H1 (cell line): ENCODE measurements at regions not wholly inside any gene's neighbourhood (a gene's known extent, or its start where the extent isn't known, plus 50 kb on each side); places are given as distances from the start of the nearest gene placed in this dataset.
A peak's percentile ranks its signal among the peaks of the same experiment; 100 is the strongest.

Experiments used
- CTCF ChIA-PET: fragments of 300-600 bp; sonication (Branson Sonifier 250); formaldehyde crosslinking; loops from one replicate; lab custom pipeline; 2021; ENCODE audit not compliant: partially characterized antibody; lab: Charles Lee
- POLR2A ChIA-PET: fragments of 300-600 bp; sonication (Branson Sonifier 250); formaldehyde crosslinking; loops from one replicate; lab custom pipeline; 2021; ENCODE audit warnings: inconsistent platforms; ENCODE audit not compliant: partially characterized antibody; lab: Charles Lee
- DNase-seq, 2 experiments: peaks; one replicate each; pipeline versions ENCODE4 v3.0.0 to v3.0.0-alpha.2; 2010 to 2022; ENCODE audit warnings: low spot score in 2 of 2, low read depth in 1 of 2, mixed read lengths in 1 of 2
- FAIRE-seq: peaks from 2 replicates; lab custom pipeline; 2011; peaks lifted over from hg19 to GRCh38; lab: Jason Lieb, UNC
- H2AFZ ChIP-seq: 2 replicates; pipeline ENCODE4 v1.8.1; 2012; ENCODE audit warnings: low read length, inconsistent platforms
- H2AK5ac ChIP-seq: 2 replicates; pipeline ENCODE4 v1.6.1; 2013; ENCODE audit warnings: low read depth, low read length
- H2BK120ac ChIP-seq: replicated peaks from 2 replicates; pipeline ENCODE3; 2013; ENCODE audit warnings: low read depth, low read length, inconsistent platforms
- H2BK12ac ChIP-seq: 2 replicates; pipeline ENCODE4 v1.6.1; 2013; ENCODE audit warnings: low read depth, low read length
- H2BK15ac ChIP-seq: 2 replicates; pipeline ENCODE4 v1.6.1; 2013; ENCODE audit warnings: low read length
- H2BK20ac ChIP-seq: 2 replicates; pipeline ENCODE4 v1.6.1; 2013; ENCODE audit warnings: low read length
- H2BK5ac ChIP-seq: 2 replicates; pipeline ENCODE4 v1.6.1; 2013; ENCODE audit warnings: low read depth, low read length
- H3K14ac ChIP-seq: 2 replicates; pipeline ENCODE4 v1.6.1; 2013; ENCODE audit warnings: inconsistent platforms; ENCODE audit not compliant: insufficient read length
- H3K18ac ChIP-seq: 2 replicates; pipeline ENCODE4 v1.6.1; 2013; ENCODE audit warnings: low read length; ENCODE audit errors: extremely low read depth
- H3K23ac ChIP-seq: 2 replicates; pipeline ENCODE4 v1.6.1; 2013; ENCODE audit warnings: inconsistent platforms; ENCODE audit not compliant: insufficient read length
- H3K23me2 ChIP-seq: 2 replicates; pipeline ENCODE4 v1.6.1; 2013; ENCODE audit warnings: low read depth, low read length
- H3K27ac ChIP-seq: 2 replicates; pipeline ENCODE4 v1.6.1; 2011; ENCODE audit warnings: low read depth, low read length, inconsistent platforms
- H3K27me3 ChIP-seq, 4 experiments: replicated peaks in 1 of 4; 1 replicate in 1 of 4; 2 replicates in 3 of 4; pipeline versions ENCODE4 v1.6.1 to v1.8.1; 2011 to 2013; ENCODE audit warnings: low read length in 3 of 4, mild to moderate bottlenecking in 3 of 4, inconsistent platforms in 2 of 4, mixed read lengths in 2 of 4, moderate library complexity in 1 of 4; ENCODE audit not compliant: control insufficient read depth in 3 of 4, insufficient read depth in 3 of 4; ENCODE audit errors: extremely low read depth in 1 of 4
- H3K36me3 ChIP-seq, 4 experiments: 2 replicates each; pipeline versions ENCODE4 v1.6.1 to v1.8.1; 2011 to 2013; ENCODE audit warnings: mild to moderate bottlenecking in 4 of 4, low read length in 3 of 4, moderate library complexity in 2 of 4, control low read depth in 1 of 4, inconsistent platforms in 1 of 4; ENCODE audit not compliant: insufficient read depth in 4 of 4, control insufficient read depth in 2 of 4
- H3K4ac ChIP-seq: replicated peaks from 2 replicates; pipeline ENCODE3; 2013; ENCODE audit warnings: low read length, low read depth, mixed read lengths, inconsistent platforms; ENCODE audit not compliant: insufficient read length
- H3K4me1 ChIP-seq, 4 experiments: replicated peaks in 1 of 4; 1 replicate in 1 of 4; 2 replicates in 3 of 4; pipeline versions ENCODE4 v1.6.1 to v1.8.1; 2011 to 2013; ENCODE audit warnings: low read length in 3 of 4, inconsistent platforms in 2 of 4, mixed read lengths in 1 of 4; ENCODE audit not compliant: insufficient read depth in 4 of 4, control insufficient read depth in 3 of 4
- H3K4me2 ChIP-seq, 2 experiments: 2 replicates each; pipeline versions ENCODE4 v1.6.1 to v1.8.1; 2011 to 2013; ENCODE audit warnings: low read depth in 2 of 2, low read length in 2 of 2, control low read depth in 1 of 2, inconsistent platforms in 1 of 2, mild to moderate bottlenecking in 1 of 2; ENCODE audit not compliant: insufficient read depth in 1 of 2
- H3K4me3 ChIP-seq, 4 experiments: fragments of 200-600, 300-600 bp in 1 of 4; sonication (generic), shearing (Covaris generic), sonication (Bioruptor Twin) in 1 of 4; 2 replicates each; pipeline versions ENCODE4 v1.5.1 to v1.8.1; 2011 to 2016; ENCODE audit warnings: low read length in 4 of 4, low read depth in 3 of 4, control low read depth in 2 of 4, inconsistent platforms in 2 of 4, mild to moderate bottlenecking in 2 of 4, mixed read lengths in 1 of 4, moderate library complexity in 1 of 4; ENCODE audit not compliant: insufficient read depth in 2 of 4; ENCODE audit errors: extremely low read depth in 1 of 4
- H3K56ac ChIP-seq: replicated peaks from 2 replicates; pipeline ENCODE3; 2013; ENCODE audit warnings: low read depth, mild to moderate bottlenecking, mixed read lengths, low read length, inconsistent platforms; ENCODE audit not compliant: insufficient read length
- H3K79me1 ChIP-seq: 2 replicates; pipeline ENCODE4 v1.6.1; 2013; ENCODE audit warnings: low read depth, low read length, control low read depth
- H3K79me2 ChIP-seq, 2 experiments: 2 replicates each; pipeline versions ENCODE4 v1.6.1 to v1.8.1; 2012 to 2013; ENCODE audit warnings: low read length in 2 of 2, mild to moderate bottlenecking in 2 of 2, inconsistent platforms in 1 of 2; ENCODE audit not compliant: insufficient read depth in 2 of 2, control insufficient read depth in 1 of 2
- H3K9ac ChIP-seq, 4 experiments: replicated peaks in 1 of 4; 1 replicate in 1 of 4; 2 replicates in 3 of 4; pipeline versions ENCODE4 v1.6.1 to v1.8.1; 2011 to 2013; ENCODE audit warnings: low read depth in 3 of 4, low read length in 3 of 4, control low read depth in 2 of 4, mild to moderate bottlenecking in 2 of 4, moderate library complexity in 2 of 4, inconsistent platforms in 1 of 4; ENCODE audit errors: extremely low read depth in 1 of 4
- H3K9me3 ChIP-seq, 2 experiments: 2 replicates each; pipeline versions ENCODE4 v1.6.1 to v1.8.1; 2012 to 2013; ENCODE audit warnings: mild to moderate bottlenecking in 2 of 2, moderate library complexity in 2 of 2, control low read depth in 1 of 2, inconsistent platforms in 1 of 2, low read depth in 1 of 2, low read length in 1 of 2, mixed read lengths in 1 of 2; ENCODE audit not compliant: insufficient read depth in 2 of 2
- H4K20me1 ChIP-seq, 2 experiments: replicated peaks in 1 of 2; 2 replicates each; pipeline versions ENCODE3 to v1.8.1; 2011 to 2013; ENCODE audit warnings: inconsistent platforms in 2 of 2, low read length in 2 of 2, mild to moderate bottlenecking in 1 of 2; ENCODE audit not compliant: insufficient read depth in 2 of 2, control insufficient read depth in 1 of 2
- H4K5ac ChIP-seq: 2 replicates; pipeline ENCODE4 v1.6.1; 2013; ENCODE audit warnings: low read length, low read depth, mixed read lengths, inconsistent platforms; ENCODE audit not compliant: insufficient read length
- H4K8ac ChIP-seq: 2 replicates; pipeline ENCODE4 v1.8.0; 2013; ENCODE audit warnings: mild to moderate bottlenecking, moderate library complexity, low read length, inconsistent platforms; ENCODE audit not compliant: insufficient read depth; ENCODE audit errors: extremely low read depth
- H4K91ac ChIP-seq: replicated peaks from 2 replicates; pipeline ENCODE3; 2013; ENCODE audit warnings: low read length, mixed read lengths, inconsistent platforms; ENCODE audit not compliant: insufficient read length
- BRCA1 ChIP-seq: IDR thresholded peaks from 2 replicates; pipeline ENCODE4 v1.6.1; 2012; ENCODE audit warnings: low read depth, low read length, improper control_type of control experiment
- CEBPB ChIP-seq: IDR thresholded peaks from 2 replicates; pipeline ENCODE4 v1.6.1; 2012; ENCODE audit warnings: low read depth, low read length
- JUN ChIP-seq: IDR thresholded peaks from 2 replicates; pipeline ENCODE4 v1.6.1; 2011; ENCODE audit warnings: low read depth, mild to moderate bottlenecking, improper control_type of control experiment, low read length
- POLR2A ChIP-seq, 2 experiments: IDR thresholded peaks; 1 replicate in 1 of 2; 2 replicates in 1 of 2; pipeline ENCODE4 v1.6.1; 2011; ENCODE audit warnings: low read depth in 2 of 2, low read length in 2 of 2, mild to moderate bottlenecking in 2 of 2; ENCODE audit errors: control extremely low read depth in 1 of 2
- POLR2AphosphoS5 ChIP-seq: IDR thresholded peaks from 2 replicates; pipeline ENCODE4 v1.6.1; 2011; ENCODE audit warnings: low read depth, low read length
- RAD21 ChIP-seq, 2 experiments: IDR thresholded peaks in 1 of 2; conservative IDR thresholded peaks in 1 of 2; 2 replicates each; pipeline ENCODE4 v1.6.1; 2011; ENCODE audit warnings: low read depth in 2 of 2, low read length in 2 of 2, improper control_type of control experiment in 1 of 2, inconsistent platforms in 1 of 2, mild to moderate bottlenecking in 1 of 2, moderate library complexity in 1 of 2
- RXRA ChIP-seq: IDR thresholded peaks from 2 replicates; pipeline ENCODE4 v1.6.1; 2011; ENCODE audit warnings: low read depth, mild to moderate bottlenecking, low read length, moderate library complexity; ENCODE audit not compliant: insufficient read depth
- SP2 ChIP-seq: IDR thresholded peaks from 2 replicates; pipeline ENCODE4 v1.6.1; 2012; ENCODE audit warnings: mild to moderate bottlenecking, low read length, inconsistent platforms
- TAF1 ChIP-seq: IDR thresholded peaks from 2 replicates; pipeline ENCODE4 v1.6.1; 2011; ENCODE audit warnings: mild to moderate bottlenecking, low read depth, low read length
- YY1 ChIP-seq: IDR thresholded peaks from 2 replicates; pipeline ENCODE4 v1.6.1; 2011; ENCODE audit warnings: low read depth, mild to moderate bottlenecking, low read length
- ZNF274 ChIP-seq: IDR thresholded peaks from 2 replicates; pipeline ENCODE4 v1.7.0; 2012; ENCODE audit warnings: low read length, borderline replicate concordance; ENCODE audit errors: extremely low read depth
- WGBS, 2 experiments: shearing (Covaris generic) in 1 of 2; methylation state at CpG; one replicate each; pipeline versions ENCODE4 v1.1.6 to v1.1.7; 2013 to 2015; ENCODE audit warnings: low lambda C conversion rate in 2 of 2, mixed read lengths in 2 of 2, inconsistent platforms in 1 of 2, low coverage in 1 of 2, missing lambda C conversion rate in 1 of 2; ENCODE audit not compliant: insufficient replicate concordance in 2 of 2, insufficient coverage in 1 of 2, insufficient read length in 1 of 2; ENCODE audit errors: extremely low coverage in 1 of 2, missing lambda C conversion rate in 1 of 2; 5-methylcytosine and 5-hydroxymethylcytosine counted together
- TF ChIP-seq, protein P1 (sequence below), 3 experiments: IDR thresholded peaks; 1 replicate in 2 of 3; 2 replicates in 1 of 3; pipeline versions ENCODE4 v1.5.1 to v1.6.1; 2011; ENCODE audit warnings: low read length in 3 of 3, mild to moderate bottlenecking in 3 of 3, inconsistent platforms in 2 of 3, low read depth in 1 of 3, moderate library complexity in 1 of 3; ENCODE audit not compliant: insufficient read depth in 1 of 3; ENCODE audit errors: control extremely low read depth in 1 of 3

DNA sequence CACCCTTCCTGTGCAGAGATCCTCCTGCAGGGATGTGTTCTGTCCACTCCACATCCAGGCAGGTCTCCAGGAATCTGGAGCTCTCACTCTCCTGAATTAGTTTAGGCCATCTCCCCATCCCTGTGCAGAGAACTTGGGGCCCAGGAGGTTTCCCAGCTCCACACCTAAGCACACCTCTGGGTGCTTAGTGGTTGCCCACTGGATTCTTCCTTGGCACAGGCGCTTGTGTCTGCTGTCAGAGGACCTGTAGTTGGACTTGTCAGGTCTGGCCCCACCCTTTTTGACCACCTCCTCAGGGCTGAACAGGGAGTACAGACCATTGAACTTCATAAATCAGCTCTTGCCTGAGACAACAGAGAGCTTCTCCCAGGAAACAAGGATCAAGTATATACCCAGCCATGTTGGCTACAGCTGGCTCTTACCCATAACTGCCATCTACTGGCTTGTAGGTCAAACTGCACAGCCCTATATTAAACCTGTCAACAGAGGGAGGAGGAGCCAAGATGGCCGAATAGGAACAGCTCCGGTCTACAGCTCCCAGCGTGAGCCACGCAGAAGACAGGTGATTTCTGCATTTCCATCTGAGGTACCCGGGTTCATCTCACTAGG lies 275.5 kb downstream of the PPARGC1A start:
- Histone ChIP-seq H3K27ac (no peak overlapping the region), H4K91ac (no peak overlapping the region), H3K4me2 (no peak overlapping the region), H3K4me1 (no peaks in the 10 kb centered on the region), H3K23me2 (no peaks in the 10 kb centered on the region), H3K4me3 (no peak overlapping the region), H3K27me3 (no peaks in the 10 kb centered on the region), H3K14ac (no peak overlapping the region), H2AFZ (peak overlapping the region; percentile 99), H3K36me3 (no peaks in the 10 kb centered on the region), H3K4ac (no peak overlapping the region), H2BK20ac (no peak overlapping the region), H3K56ac (no peak overlapping the region), H4K5ac (no peak overlapping the region), H2AK5ac (no peak overlapping the region), H4K20me1 (no peaks in the 10 kb centered on the region), H2BK120ac (no peak overlapping the region), H3K79me2 (no peaks in the 10 kb centered on the region), H3K23ac (no peak overlapping the region), H2BK5ac (no peak overlapping the region), H3K18ac (no peak overlapping the region), H3K79me1 (no peaks in the 10 kb centered on the region), H4K8ac (no peak overlapping the region), H3K9ac (no peak overlapping the region), H2BK12ac (peak overlapping the region; percentile 50; the same call in 1 of the 2 replicates), H2BK15ac (no peak overlapping the region), H3K9me3 (no peaks in the 10 kb centered on the region)
- FAIRE-seq: peak; percentile 32
- DNase-seq: peak; percentile 5 to 45
- 92% methylated on average over 2 of the region's 6 CpGs; no CpG with 5 or more reads in 1 of the 2 experiments for WGBS, 2 experiments
- ChIA-PET POLR2A (no interaction called here), CTCF (interaction anchor here (0.6 to 1.9 kb wide), 23 partner anchors 9 to 625 kb away, joined by 3 to 17 read pairs (median 3); no protein-coding TSS in a partner anchor)
- TF ChIP-seq BRCA1 (no peak), ZNF274 (no peak), RXRA (no peak), JUN (no peak), CEBPB (no peak), TAF1 (no peak), SP2 (no peak), RAD21 (IDR thresholded peaks at IDR 0.05 in 1 of 2, conservative IDR thresholded peaks at IDR 0.05 in 1 of 2; ENCODE audit: low read depth in 2 of 2, low read length in 2 of 2) (peak; percentile 68 to 77), YY1 (peak; percentile 79), POLR2AphosphoS5 (no peak), POLR2A (IDR thresholded peaks at IDR 0.05; ENCODE audit: control extremely low read depth in 1 of 2, low read depth in 2 of 2, low read length in 2 of 2) (no peak)
- TF ChIP-seq, protein P1, sequence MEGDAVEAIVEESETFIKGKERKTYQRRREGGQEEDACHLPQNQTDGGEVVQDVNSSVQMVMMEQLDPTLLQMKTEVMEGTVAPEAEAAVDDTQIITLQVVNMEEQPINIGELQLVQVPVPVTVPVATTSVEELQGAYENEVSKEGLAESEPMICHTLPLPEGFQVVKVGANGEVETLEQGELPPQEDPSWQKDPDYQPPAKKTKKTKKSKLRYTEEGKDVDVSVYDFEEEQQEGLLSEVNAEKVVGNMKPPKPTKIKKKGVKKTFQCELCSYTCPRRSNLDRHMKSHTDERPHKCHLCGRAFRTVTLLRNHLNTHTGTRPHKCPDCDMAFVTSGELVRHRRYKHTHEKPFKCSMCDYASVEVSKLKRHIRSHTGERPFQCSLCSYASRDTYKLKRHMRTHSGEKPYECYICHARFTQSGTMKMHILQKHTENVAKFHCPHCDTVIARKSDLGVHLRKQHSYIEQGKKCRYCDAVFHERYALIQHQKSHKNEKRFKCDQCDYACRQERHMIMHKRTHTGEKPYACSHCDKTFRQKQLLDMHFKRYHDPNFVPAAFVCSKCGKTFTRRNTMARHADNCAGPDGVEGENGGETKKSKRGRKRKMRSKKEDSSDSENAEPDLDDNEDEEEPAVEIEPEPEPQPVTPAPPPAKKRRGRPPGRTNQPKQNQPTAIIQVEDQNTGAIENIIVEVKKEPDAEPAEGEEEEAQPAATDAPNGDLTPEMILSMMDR (IDR thresholded peaks at IDR 0.05; ENCODE audit: control extremely low read depth in 1 of 3, insufficient read depth in 1 of 3, low read depth in 1 of 3, low read length in 3 of 3): peak in 2 of 3 experiments; percentile 55 to 56; a peak in 3 of 4 replicates
